Activated T-cell treated with anti-CD3 and anti-CD28 coated beads, Interleukin-2, amount 50 U/mL, for 72 hours (primary cell): ENCODE measurements at regions not wholly inside any gene's neighbourhood (a gene's known extent, or its start where the extent isn't known, plus 50 kb on each side); places are given as distances from the start of the nearest gene placed in this dataset.
"Not testable (repeated sequence)": the region's sequence is repeated elsewhere in the genome, so short reads cannot be mapped to it uniquely, and the experiment has no call there.

Experiments
- ATAC-seq, 2 donors: fragments of 150-1000 bp; cut with Tn5 transposase; replicated peaks in 1 of 2; 2 replicates each; pipeline ENCODE4 v1.10.0; 2021; ENCODE audit warnings: moderate library complexity in 2 of 2, mild to moderate bottlenecking in 1 of 2
- DNase-seq, 2 donors: peaks; one replicate each; pipeline ENCODE4 v3.0.0; 2021 to 2022; ENCODE audit warnings: mixed read lengths in 1 of 2
- H3K27ac Mint-ChIP-seq: one replicate; pipeline ENCODE4 v1.8.0; 2022; ENCODE audit warnings: mild to moderate bottlenecking, moderate library complexity, mixed read lengths
- H3K27me3 Mint-ChIP-seq: one replicate; pipeline ENCODE4 v1.8.0; 2022; ENCODE audit warnings: low read depth, mixed read lengths
- H3K36me3 Mint-ChIP-seq, 2 donors: one replicate each; pipeline ENCODE4 v1.8.0; 2022; ENCODE audit warnings: mixed read lengths in 2 of 2, mild to moderate bottlenecking in 1 of 2; ENCODE audit not compliant: insufficient read depth in 2 of 2
- H3K4me1 Mint-ChIP-seq: one replicate; pipeline ENCODE4 v1.8.0; 2022; ENCODE audit warnings: low read depth, mixed read lengths
- H3K4me3 Mint-ChIP-seq, 2 donors: one replicate each; pipeline ENCODE4 v1.8.0; 2022; ENCODE audit warnings: mild to moderate bottlenecking in 2 of 2, mixed read lengths in 2 of 2, moderate library complexity in 2 of 2
- H3K9me3 Mint-ChIP-seq, 2 donors: one replicate each; pipeline ENCODE4 v1.8.0; 2022; ENCODE audit warnings: mixed read lengths in 2 of 2

- Mint-ChIP-seq H3K9me3 (peaks cover 2 to 4% of the 10 kb centered on the region in 2 donors), H3K27me3 (peaks cover 29% of the 10 kb centered on the region), H3K4me3 (peak overlapping the region; percentile 73 to 75), H3K4me1 (peaks cover 46% of the 10 kb centered on the region), H3K27ac (peak overlapping the region; percentile 77), H3K36me3 (peaks cover 0 to 8% of the 10 kb centered on the region in 2 donors)
- no peak for DNase-seq
- peak; percentile 5 to 16 for ATAC-seq
Measured at GRCh38 chr7:55308186-55308929, 56.8 kb upstream of the LANCL2 start.

GRCh38 chr7:55309040-55309991 lies 55.8 kb upstream of the LANCL2 start:
- peaks cover 45% of the 10 kb centered on the region for H3K4me1 Mint-ChIP-seq
- DNase-seq (peak; percentile 85 to 89), ATAC-seq (peak; percentile 91 to 92)
- H3K4me3 Mint-ChIP-seq = peak overlapping the region; percentile 73 to 75
- H3K27me3 Mint-ChIP-seq = peaks cover 27% of the 10 kb centered on the region
- peaks cover 2 to 4% of the 10 kb centered on the region in 2 donors for H3K9me3 Mint-ChIP-seq
- peak overlapping the region; percentile 77 for H3K27ac Mint-ChIP-seq
- peaks cover 0 to 8% of the 10 kb centered on the region in 2 donors for H3K36me3 Mint-ChIP-seq

DNA sequence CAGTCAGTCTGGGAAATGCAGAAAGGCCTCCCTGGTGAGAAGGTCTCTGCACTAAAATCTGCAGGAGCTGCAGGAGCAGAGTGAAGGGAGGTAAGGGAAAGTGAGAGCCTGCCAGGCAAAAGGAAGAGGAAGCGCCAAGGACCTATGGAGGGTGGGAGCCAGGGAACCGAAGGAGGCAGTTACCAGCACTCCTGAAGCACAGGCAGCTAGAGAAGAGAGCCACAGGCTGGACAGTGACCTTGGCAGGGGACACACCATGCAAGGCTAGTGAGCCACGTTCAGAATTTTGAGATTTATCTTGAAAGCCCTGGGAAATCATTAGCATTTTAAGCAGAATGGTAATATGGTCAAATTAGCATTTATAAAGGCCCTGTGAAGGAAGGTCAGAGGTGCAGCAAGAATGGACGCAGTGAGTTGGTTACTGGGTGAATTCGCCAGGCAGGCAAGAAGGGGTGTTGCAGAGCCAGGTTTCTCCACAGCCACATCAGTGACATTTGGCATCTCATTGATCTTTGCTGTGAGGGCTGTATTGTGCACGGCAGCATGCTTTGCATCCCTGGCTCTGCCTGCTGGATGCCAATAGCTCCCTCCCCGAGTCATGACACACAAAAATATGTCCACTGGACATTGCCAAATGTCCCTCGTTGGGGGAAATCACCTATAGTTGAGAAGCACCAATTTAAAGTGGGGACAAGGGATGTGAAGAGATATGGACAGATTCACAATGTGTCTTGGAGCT lies 54.7 kb upstream of the LANCL2 start:
- no peak overlapping the region for H3K4me3 Mint-ChIP-seq
- ATAC-seq (no peak), DNase-seq (no peak)
- no peak overlapping the region for H3K27ac Mint-ChIP-seq
- peaks cover 45% of the 10 kb centered on the region for H3K4me1 Mint-ChIP-seq
- H3K9me3 Mint-ChIP-seq = peaks cover 2 to 4% of the 10 kb centered on the region in 2 donors
- H3K36me3 Mint-ChIP-seq = peaks cover 0 to 8% of the 10 kb centered on the region in 2 donors
- peaks cover 27% of the 10 kb centered on the region for H3K27me3 Mint-ChIP-seq

DNA sequence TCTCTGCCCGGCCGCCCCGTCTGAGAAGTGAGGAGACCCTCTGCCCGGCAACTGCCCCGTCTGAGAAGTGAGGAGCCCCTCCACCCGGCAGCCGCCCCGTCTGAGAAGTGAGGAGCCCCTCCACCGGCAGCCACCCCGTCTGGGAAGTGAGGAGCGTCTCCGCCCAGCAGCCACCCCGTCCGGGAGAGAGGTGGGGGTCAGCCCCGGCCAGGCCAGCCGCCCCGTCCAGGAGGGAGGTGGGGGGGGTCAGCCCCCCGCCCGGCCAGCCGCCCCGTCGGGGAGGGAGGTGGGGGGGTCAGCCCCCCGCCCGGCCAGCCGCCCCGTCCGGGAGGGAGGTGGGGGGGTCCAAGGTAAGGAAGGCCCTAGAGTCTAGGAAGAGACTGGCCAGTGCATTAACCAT lies 53.2 kb upstream of the LANCL2 start:
- not testable (repeated sequence) for H3K36me3 Mint-ChIP-seq, H3K4me3 Mint-ChIP-seq, H3K27ac Mint-ChIP-seq, DNase-seq, ATAC-seq, H3K9me3 Mint-ChIP-seq
- peaks cover 19% of the 10 kb centered on the region for H3K27me3 Mint-ChIP-seq
- peaks cover 37% of the 10 kb centered on the region for H3K4me1 Mint-ChIP-seq

DNA sequence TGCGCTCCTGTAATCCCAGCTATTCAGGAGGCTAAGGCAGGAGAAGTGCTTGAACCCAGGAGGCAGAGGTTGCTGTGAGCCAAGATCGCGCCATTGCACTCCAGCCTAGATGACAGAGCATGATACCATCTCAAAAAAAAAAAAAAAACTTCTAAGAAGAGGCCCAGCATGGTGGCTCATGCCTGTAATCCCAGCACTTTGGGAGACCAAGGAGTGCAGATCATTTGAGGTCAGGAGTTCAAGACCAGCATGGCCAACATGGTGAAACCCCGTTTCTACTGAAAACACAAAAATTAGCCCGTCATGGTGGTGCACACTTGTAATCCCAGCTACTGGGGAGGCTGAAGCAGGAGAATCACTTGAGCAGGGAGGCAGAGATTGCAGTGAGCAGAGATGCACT lies 51.5 kb upstream of the LANCL2 start:
- H3K4me1 Mint-ChIP-seq = peaks cover 20% of the 10 kb centered on the region
- H3K36me3 Mint-ChIP-seq, H3K9me3 Mint-ChIP-seq, H3K27ac Mint-ChIP-seq, ATAC-seq, DNase-seq, H3K4me3 Mint-ChIP-seq: not testable (repeated sequence)
- peaks cover 21% of the 10 kb centered on the region for H3K27me3 Mint-ChIP-seq

DNA sequence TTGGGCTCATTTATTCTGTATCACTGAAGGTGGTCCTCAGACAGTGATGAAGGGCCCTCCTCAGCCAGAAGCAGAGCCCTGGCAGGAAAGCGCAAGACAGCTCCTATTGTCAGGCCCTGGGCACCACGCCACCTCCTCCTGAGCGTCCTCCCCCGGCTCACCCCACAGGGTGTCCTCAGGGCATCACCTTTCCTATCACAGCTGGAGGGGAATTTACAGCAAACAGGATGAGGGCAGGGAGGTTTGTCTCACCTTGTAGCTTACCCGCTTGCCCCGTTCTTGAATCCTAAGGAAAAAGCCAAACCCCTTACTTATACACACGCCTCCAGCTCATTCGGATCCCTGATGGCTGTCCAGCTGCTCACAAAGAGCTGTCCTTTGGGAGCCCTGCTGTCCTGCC lies 50.2 kb upstream of the LANCL2 start:
- DNase-seq (no peak), ATAC-seq (no peak)
- H3K36me3 Mint-ChIP-seq = peaks cover 0 to 3% of the 10 kb centered on the region in 2 donors
- no peak overlapping the region for H3K4me3 Mint-ChIP-seq
- peaks cover 2 to 4% of the 10 kb centered on the region in 2 donors for H3K9me3 Mint-ChIP-seq
- peaks cover 32% of the 10 kb centered on the region for H3K27me3 Mint-ChIP-seq
- peaks cover 7% of the 10 kb centered on the region for H3K4me1 Mint-ChIP-seq
- H3K27ac Mint-ChIP-seq = no peak overlapping the region
